CD14-positive monocyte (primary cell): ENCODE measurements at regions not wholly inside any gene's neighbourhood (a gene's known extent, or its start where the extent isn't known, plus 50 kb on each side); places are given as distances from the start of the nearest gene placed in this dataset.

ENCODE experiments used
- DNase-seq, 3 donors: peaks; one replicate each; pipeline ENCODE4 v3.0.0-alpha.2; 2011 to 2022
- H2AFZ ChIP-seq: 2 replicates; pipeline ENCODE4 v1.6.0; 2012; ENCODE audit warnings: mild to moderate bottlenecking, low read depth, low read length, inconsistent platforms; ENCODE audit not compliant: insufficient read depth, poor library complexity, severe bottlenecking
- H3K27ac ChIP-seq, 2 donors: 1 replicate in 1 of 2; 2 replicates in 1 of 2; pipeline ENCODE4 v1.5.1; 2012 to 2013; ENCODE audit warnings: low read length in 2 of 2, control low read depth in 1 of 2, inconsistent platforms in 1 of 2, low read depth in 1 of 2, mild to moderate bottlenecking in 1 of 2
- H3K27me3 ChIP-seq, 2 donors: one replicate each; pipeline versions ENCODE4 v1.6.0 to v1.6.1; 2011 to 2013; ENCODE audit warnings: low read length in 2 of 2; ENCODE audit not compliant: control insufficient read depth in 2 of 2, insufficient read depth in 2 of 2
- H3K36me3 ChIP-seq, 2 donors: replicated peaks in 1 of 2; 1 replicate in 1 of 2; 2 replicates in 1 of 2; pipeline versions ENCODE4 v1.5.1 to v1.6.1; 2012 to 2013; ENCODE audit warnings: low read length in 2 of 2, control low read depth in 1 of 2, inconsistent platforms in 1 of 2, mild to moderate bottlenecking in 1 of 2; ENCODE audit not compliant: insufficient read depth in 2 of 2, control insufficient read depth in 1 of 2
- H3K4me1 ChIP-seq, 2 donors: 1 replicate in 1 of 2; 2 replicates in 1 of 2; pipeline versions ENCODE4 v1.5.1 to v1.6.1; 2012 to 2013; ENCODE audit warnings: low read length in 2 of 2, control low read depth in 1 of 2, inconsistent platforms in 1 of 2, mild to moderate bottlenecking in 1 of 2, moderate library complexity in 1 of 2; ENCODE audit not compliant: insufficient read depth in 2 of 2, control insufficient read depth in 1 of 2
- H3K4me2 ChIP-seq: replicated peaks from 2 replicates; pipeline ENCODE3; 2012; ENCODE audit warnings: low read length, moderate library complexity, mild to moderate bottlenecking; ENCODE audit not compliant: poor library complexity, severe bottlenecking; ENCODE audit errors: extremely low read depth
- H3K4me3 ChIP-seq, 3 experiments: fragments of 200-600 bp in 1 of 3; sonication (generic) in 1 of 3; replicated peaks in 1 of 3; 1 replicate in 2 of 3; 2 replicates in 1 of 3; pipeline ENCODE4 v1.5.1; 2011 to 2013; ENCODE audit warnings: low read length in 3 of 3, mild to moderate bottlenecking in 3 of 3, control low read depth in 2 of 3, low read depth in 2 of 3, inconsistent platforms in 1 of 3, moderate library complexity in 1 of 3
- H3K79me2 ChIP-seq: 2 replicates; pipeline ENCODE4 v1.6.0; 2012; ENCODE audit warnings: mild to moderate bottlenecking, control low read depth, inconsistent platforms, low read length, moderate library complexity; ENCODE audit not compliant: insufficient read depth
- H3K9ac ChIP-seq: 2 replicates; pipeline ENCODE4 v1.6.0; 2017; ENCODE audit warnings: low read length, mild to moderate bottlenecking; ENCODE audit not compliant: insufficient read depth, poor library complexity, severe bottlenecking
- H3K9me3 ChIP-seq, 2 donors: replicated peaks in 1 of 2; 1 replicate in 1 of 2; 2 replicates in 1 of 2; pipeline versions ENCODE4 v1.5.1 to v1.6.1; 2012 to 2013; ENCODE audit warnings: low read length in 2 of 2, control low read depth in 1 of 2; ENCODE audit not compliant: control insufficient read depth in 1 of 2, insufficient read depth in 1 of 2
- H4K20me1 ChIP-seq: 2 replicates; pipeline ENCODE4 v1.6.0; 2012; ENCODE audit warnings: mild to moderate bottlenecking, low read length, control low read depth, moderate library complexity; ENCODE audit not compliant: insufficient read depth
- H3K27ac Mint-ChIP-seq, 7 donors: one replicate each; pipeline ENCODE4 v1.8.0; 2020; ENCODE audit warnings: mild to moderate bottlenecking in 7 of 7, mixed read lengths in 7 of 7, moderate library complexity in 6 of 7, inconsistent platforms in 2 of 7
- H3K27me3 Mint-ChIP-seq, 3 donors: one replicate each; pipeline ENCODE4 v1.8.0; 2021 to 2022; ENCODE audit warnings: low read depth in 3 of 3, mild to moderate bottlenecking in 3 of 3, mixed read lengths in 3 of 3, moderate library complexity in 3 of 3, inconsistent platforms in 1 of 3
- H3K36me3 Mint-ChIP-seq, 2 donors: one replicate each; pipeline ENCODE4 v1.8.0; 2020; ENCODE audit warnings: mixed read lengths in 2 of 2, inconsistent platforms in 1 of 2, mild to moderate bottlenecking in 1 of 2
- H3K4me1 Mint-ChIP-seq: one replicate; pipeline ENCODE4 v1.8.0; 2020; ENCODE audit warnings: mild to moderate bottlenecking, mixed read lengths
- H3K4me3 Mint-ChIP-seq, 2 donors: one replicate each; pipeline ENCODE4 v1.8.0; 2020; ENCODE audit warnings: mild to moderate bottlenecking in 2 of 2, mixed read lengths in 2 of 2, moderate library complexity in 1 of 2
- H3K9me3 Mint-ChIP-seq, 7 donors: one replicate each; pipeline ENCODE4 v1.8.0; 2020 to 2022; ENCODE audit warnings: mixed read lengths in 7 of 7, mild to moderate bottlenecking in 6 of 7, moderate library complexity in 6 of 7, inconsistent platforms in 2 of 7
- CTCF ChIP-seq: fragments of 200-600 bp; IDR thresholded peaks from one replicate; pipeline ENCODE4 v1.8.0; 2022; ENCODE audit warnings: antibody characterized with exemption, mild to moderate bottlenecking
- WGBS: methylation state at CpG from one replicate; pipeline ENCODE4 v1.1.5; 2013; ENCODE audit warnings: missing lambda C conversion rate; ENCODE audit not compliant: insufficient coverage; 5-methylcytosine and 5-hydroxymethylcytosine counted together
- intact Hi-C, 2 donors: fragments of 100-400 bp; cut with micrococcal nuclease; formaldehyde crosslinking; loops; one replicate each; pipeline versions ENCODE4 v1.15.0 to v1.15.1; 2023

GRCh38 chr3:73249047-73249446 lies 187.6 kb downstream of the EBLN2 start:
- H3K27me3 Mint-ChIP-seq, result peaks cover 2 to 19% (median 6%) of the 10 kb centered on the region in 3 donors
- peaks cover 0 to 3% (median 1%) of the 10 kb centered on the region in 7 donors for H3K9me3 Mint-ChIP-seq
- Histone ChIP-seq H3K36me3 (no peaks in the 10 kb centered on the region), H3K4me2 (no peak overlapping the region), H2AFZ (no peak overlapping the region), H3K27ac (no peak overlapping the region), H4K20me1 (no peaks in the 10 kb centered on the region), H3K79me2 (no peaks in the 10 kb centered on the region), H3K27me3 (peaks cover 3 to 5% of the 10 kb centered on the region in 2 donors), H3K9ac (no peak overlapping the region), H3K4me3 (no peak overlapping the region), H3K9me3 (no peaks in the 10 kb centered on the region), H3K4me1 (peaks cover 0 to 3% of the 10 kb centered on the region in 2 donors)
- H3K36me3 Mint-ChIP-seq, result no peaks in the 10 kb centered on the region
- TF ChIP-seq CTCF, result no peak
- no peak overlapping the region for H3K27ac Mint-ChIP-seq
- peaks cover 6% of the 10 kb centered on the region for H3K4me1 Mint-ChIP-seq
- 100% methylated on average over 1 of the region's 7 CpGs for WGBS
- no peak for DNase-seq
- H3K4me3 Mint-ChIP-seq, result no peak overlapping the region
- intact Hi-C loops, result no loop called here

GRCh38 chr3:73254062-73254461 lies 192.6 kb downstream of the EBLN2 start:
- H4K20me1 ChIP-seq, result no peaks in the 10 kb centered on the region
- no peaks in the 10 kb centered on the region for H3K79me2 ChIP-seq
- H3K27me3 ChIP-seq, result peaks cover 3 to 14% of the 10 kb centered on the region in 2 donors
- no peak for TF ChIP-seq CTCF
- no peak overlapping the region for H3K27ac Mint-ChIP-seq
- intact Hi-C loops, result no loop called here
- H3K27ac ChIP-seq, result no peak overlapping the region
- H3K9ac ChIP-seq, result no peak overlapping the region
- peaks cover 7 to 21% (median 15%) of the 10 kb centered on the region in 3 donors for H3K27me3 Mint-ChIP-seq
- H3K36me3 Mint-ChIP-seq, result no peaks in the 10 kb centered on the region
- no peaks in the 10 kb centered on the region for H3K9me3 ChIP-seq
- H3K4me1 ChIP-seq, result no peaks in the 10 kb centered on the region
- no peak overlapping the region for H3K4me3 ChIP-seq
- H3K9me3 Mint-ChIP-seq, result peaks cover 0 to 1% (median 0%) of the 10 kb centered on the region in 7 donors
- no peak overlapping the region for H2AFZ ChIP-seq
- no peak overlapping the region for H3K4me2 ChIP-seq
- no peaks in the 10 kb centered on the region for H3K36me3 ChIP-seq
- H3K4me3 Mint-ChIP-seq, result no peak overlapping the region
- 44% methylated on average over 3 of the region's 5 CpGs for WGBS
- no peak for DNase-seq
- H3K4me1 Mint-ChIP-seq, result no peaks in the 10 kb centered on the region
